Vagina (tissue), 2 donors: ENCODE measurements at regions not wholly inside any gene's neighbourhood (a gene's known extent, or its start where the extent isn't known, plus 50 kb on each side); places are given as distances from the start of the nearest gene placed in this dataset.

Experiments
- POLR2AphosphoS5 ChIP-seq, 2 donors: sonication (generic); formaldehyde crosslinking; IDR thresholded peaks; one replicate each; pipeline ENCODE4 v1.9.0; 2017; ENCODE audit warnings: antibody characterized with exemption in 2 of 2, mild to moderate bottlenecking in 2 of 2, low read depth in 1 of 2; ENCODE audit not compliant: insufficient read depth in 1 of 2
- TF ChIP-seq, protein P1 (sequence below), 3 experiments: fragments of 450-650 bp in 2 of 3; fragments of 200-600 bp in 1 of 3; sonication (generic) in 1 of 3; IDR thresholded peaks; one replicate each; pipeline ENCODE4 v1.5.1; 2017 to 2019; ENCODE audit warnings: antibody characterized with exemption in 3 of 3, mild to moderate bottlenecking in 2 of 3, moderate library complexity in 2 of 3

DNA sequence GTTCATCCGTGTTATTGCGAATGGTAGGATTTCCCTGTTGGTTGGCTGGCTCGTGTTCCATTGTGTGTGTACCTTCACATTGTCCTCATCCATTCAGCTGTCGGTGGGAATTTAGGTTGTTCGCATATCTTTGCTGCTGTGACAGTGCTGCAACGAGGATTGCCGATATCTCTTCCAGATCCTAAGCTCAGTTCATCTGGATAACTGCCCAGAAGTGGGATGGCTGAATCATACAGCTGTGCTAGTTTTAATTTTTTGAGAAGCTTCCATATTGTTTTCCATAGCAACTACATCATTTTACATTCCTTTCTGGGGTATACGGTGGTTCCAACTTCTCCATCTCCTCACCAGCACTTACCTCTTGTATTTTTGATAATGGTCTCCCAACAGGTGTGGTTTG lies 292.8 kb upstream of the SFSWAP start:
- TF ChIP-seq, protein P1, sequence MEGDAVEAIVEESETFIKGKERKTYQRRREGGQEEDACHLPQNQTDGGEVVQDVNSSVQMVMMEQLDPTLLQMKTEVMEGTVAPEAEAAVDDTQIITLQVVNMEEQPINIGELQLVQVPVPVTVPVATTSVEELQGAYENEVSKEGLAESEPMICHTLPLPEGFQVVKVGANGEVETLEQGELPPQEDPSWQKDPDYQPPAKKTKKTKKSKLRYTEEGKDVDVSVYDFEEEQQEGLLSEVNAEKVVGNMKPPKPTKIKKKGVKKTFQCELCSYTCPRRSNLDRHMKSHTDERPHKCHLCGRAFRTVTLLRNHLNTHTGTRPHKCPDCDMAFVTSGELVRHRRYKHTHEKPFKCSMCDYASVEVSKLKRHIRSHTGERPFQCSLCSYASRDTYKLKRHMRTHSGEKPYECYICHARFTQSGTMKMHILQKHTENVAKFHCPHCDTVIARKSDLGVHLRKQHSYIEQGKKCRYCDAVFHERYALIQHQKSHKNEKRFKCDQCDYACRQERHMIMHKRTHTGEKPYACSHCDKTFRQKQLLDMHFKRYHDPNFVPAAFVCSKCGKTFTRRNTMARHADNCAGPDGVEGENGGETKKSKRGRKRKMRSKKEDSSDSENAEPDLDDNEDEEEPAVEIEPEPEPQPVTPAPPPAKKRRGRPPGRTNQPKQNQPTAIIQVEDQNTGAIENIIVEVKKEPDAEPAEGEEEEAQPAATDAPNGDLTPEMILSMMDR (IDR thresholded peaks at IDR 0.05): no peak
- no peak for TF ChIP-seq POLR2AphosphoS5 (IDR thresholded peaks at IDR 0.05; ENCODE audit: insufficient read depth in 1 of 2, low read depth in 1 of 2)
